ENCODE measurements at regions not wholly inside any gene's neighbourhood (a gene's known extent, or its start where the extent isn't known, plus 50 kb on each side); places are given as distances from the start of the nearest gene placed in this dataset.

GRCh38 chr2:105596411-105596921, 148.2 kb upstream of the NCK2 start:
- no peak for TF ChIP-seq POLR2AphosphoS5 (IDR thresholded peaks at IDR 0.05; ENCODE audit: borderline replicate concordance, low read depth, low read length)
- TF ChIP-seq EZH2 (IDR thresholded peaks at IDR 0.05): no peak

Data from SK-N-MC (cell line).